SH-SY5Y (cell line): ENCODE measurements at regions not wholly inside any gene's neighbourhood (a gene's known extent, or its start where the extent isn't known, plus 50 kb on each side); places are given as distances from the start of the nearest gene placed in this dataset.

Source experiments
- GATA2 ChIP-seq: IDR thresholded peaks from 2 replicates; pipeline ENCODE4 v1.6.1; 2011; ENCODE audit warnings: mild to moderate bottlenecking, low read depth, low read length
- GATA3 ChIP-seq: IDR thresholded peaks from 2 replicates; pipeline ENCODE4 v1.6.1; 2011; ENCODE audit warnings: low read depth, mild to moderate bottlenecking, low read length, moderate library complexity

GRCh38 chr11:23719016-23719415 lies 777.8 kb upstream of the LUZP2 start:
- TF ChIP-seq GATA3 (no peak), GATA2 (no peak)
